Kidney epithelial cell (primary cell): ENCODE measurements at regions not wholly inside any gene's neighbourhood (a gene's known extent, or its start where the extent isn't known, plus 50 kb on each side); places are given as distances from the start of the nearest gene placed in this dataset.
"Not testable (repeated sequence)": the region's sequence is repeated elsewhere in the genome, so short reads cannot be mapped to it uniquely, and the experiment has no call there.

Experiments used
- DNase-seq: peaks from one replicate; pipeline ENCODE4 v3.0.0-alpha.2; 2010; ENCODE audit warnings: low read depth
- H3K27me3 ChIP-seq: 2 replicates; pipeline ENCODE4 v1.6.0; 2011; ENCODE audit warnings: low read length; ENCODE audit not compliant: control insufficient read depth, insufficient read depth
- H3K36me3 ChIP-seq: 2 replicates; pipeline ENCODE4 v1.5.1; 2011; ENCODE audit warnings: low read length; ENCODE audit not compliant: control insufficient read depth, insufficient read depth
- H3K4me3 ChIP-seq: 2 replicates; pipeline ENCODE4 v1.5.1; 2011; ENCODE audit warnings: low read depth, mild to moderate bottlenecking, control low read depth, low read length
- CTCF ChIP-seq: IDR thresholded peaks from 2 replicates; pipeline ENCODE4 v1.5.1; 2011; ENCODE audit warnings: mild to moderate bottlenecking, moderate library complexity, low read length, control low read depth, inconsistent platforms; ENCODE audit not compliant: insufficient read depth, poor library complexity, severe bottlenecking

- DNase-seq = no peak
- H3K36me3 ChIP-seq = no peaks in the 10 kb centered on the region
- H3K27me3 ChIP-seq = no peaks in the 10 kb centered on the region
- no peak overlapping the region for H3K4me3 ChIP-seq
- no peak for TF ChIP-seq CTCF
Measured at GRCh38 chr4:159697322-159698283, 594.7 kb downstream of the RAPGEF2 start.

- Histone ChIP-seq H3K36me3 (no peaks in the 10 kb centered on the region), H3K4me3 (no peak overlapping the region), H3K27me3 (no peaks in the 10 kb centered on the region)
- no peak for DNase-seq
- TF ChIP-seq CTCF = no peak
Measured at GRCh38 chr4:159698336-159698735, 595.5 kb downstream of the RAPGEF2 start.

GRCh38 chr4:159702200-159702599 is 599.3 kb downstream of the RAPGEF2 start:
- H3K4me3 ChIP-seq = no peak overlapping the region
- no peaks in the 10 kb centered on the region for H3K36me3 ChIP-seq
- TF ChIP-seq CTCF = no peak
- no peaks in the 10 kb centered on the region for H3K27me3 ChIP-seq
- DNase-seq = no peak

- Histone ChIP-seq H3K4me3 (no peak overlapping the region), H3K36me3 (no peaks in the 10 kb centered on the region), H3K27me3 (no peaks in the 10 kb centered on the region)
- DNase-seq = no peak
- TF ChIP-seq CTCF = no peak
Measured at GRCh38 chr4:159705334-159705733, 602.5 kb downstream of the RAPGEF2 start.

GRCh38 chr4:159706704-159707103 is 603.8 kb downstream of the RAPGEF2 start:
- no peak for DNase-seq
- H3K4me3 ChIP-seq = no peak overlapping the region
- no peaks in the 10 kb centered on the region for H3K27me3 ChIP-seq
- no peak for TF ChIP-seq CTCF
- no peaks in the 10 kb centered on the region for H3K36me3 ChIP-seq

- H3K27me3 ChIP-seq, DNase-seq, H3K36me3 ChIP-seq, H3K4me3 ChIP-seq: not testable (repeated sequence)
Measured at GRCh38 chr4:159715180-159715579, 612.3 kb downstream of the RAPGEF2 start.
